Endodermal cell (in vitro differentiated cells): ENCODE measurements at regions not wholly inside any gene's neighbourhood (a gene's known extent, or its start where the extent isn't known, plus 50 kb on each side); places are given as distances from the start of the nearest gene placed in this dataset.

ENCODE experiments used
- DNase-seq: peaks from one replicate; pipeline ENCODE4 v3.0.0-alpha.2; 2017
- H3K27ac ChIP-seq: 2 replicates; pipeline ENCODE4 v1.5.1; 2013; ENCODE audit warnings: mild to moderate bottlenecking, low read depth, low read length, moderate library complexity
- H3K27me3 ChIP-seq: 2 replicates; pipeline ENCODE4 v1.6.1; 2013; ENCODE audit warnings: mild to moderate bottlenecking, low read length, moderate library complexity; ENCODE audit not compliant: insufficient read depth, control insufficient read depth, poor library complexity, severe bottlenecking
- H3K36me3 ChIP-seq: 2 replicates; pipeline ENCODE4 v1.7.0; 2013; ENCODE audit warnings: mild to moderate bottlenecking, low read length, moderate library complexity; ENCODE audit not compliant: control insufficient read depth, insufficient read depth
- H3K4me1 ChIP-seq: one replicate; pipeline ENCODE4 v1.7.0; 2013; ENCODE audit warnings: low read length; ENCODE audit not compliant: control insufficient read depth, insufficient read depth
- H3K4me3 ChIP-seq: 2 replicates; pipeline ENCODE4 v1.5.1; 2013; ENCODE audit warnings: mild to moderate bottlenecking, low read length, moderate library complexity
- H3K9ac ChIP-seq: 2 replicates; pipeline ENCODE4 v1.6.1; 2013; ENCODE audit warnings: mild to moderate bottlenecking, low read length, moderate library complexity; ENCODE audit not compliant: poor library complexity, severe bottlenecking; ENCODE audit errors: extremely low read depth
- H3K9me3 ChIP-seq: 2 replicates; pipeline ENCODE4 v1.6.1; 2013; ENCODE audit warnings: mild to moderate bottlenecking, low read length, moderate library complexity; ENCODE audit not compliant: control insufficient read depth
- H3K27ac Mint-ChIP-seq: 2 replicates; pipeline ENCODE4 v1.8.0; 2020; ENCODE audit warnings: mixed read lengths
- H3K27me3 Mint-ChIP-seq: 2 replicates; pipeline ENCODE4 v1.8.0; 2021; ENCODE audit warnings: mild to moderate bottlenecking, mixed read lengths; ENCODE audit not compliant: insufficient read depth
- H3K36me3 Mint-ChIP-seq: 2 replicates; pipeline ENCODE4 v1.8.0; 2020; ENCODE audit warnings: low read depth, mixed read lengths
- H3K4me1 Mint-ChIP-seq: 2 replicates; pipeline ENCODE4 v1.8.0; 2020; ENCODE audit warnings: mixed read lengths
- H3K4me3 Mint-ChIP-seq: 2 replicates; pipeline ENCODE4 v1.8.0; 2020; ENCODE audit warnings: mild to moderate bottlenecking, moderate library complexity, mixed read lengths
- H3K9me3 Mint-ChIP-seq: 2 replicates; pipeline ENCODE4 v1.8.0; 2020; ENCODE audit warnings: mild to moderate bottlenecking, mixed read lengths
- WGBS, 2 experiments: methylation state at CpG; one replicate each; pipeline versions ENCODE4 v1.1.5 to v1.1.7; 2013; ENCODE audit warnings: missing lambda C conversion rate in 2 of 2, mixed read lengths in 1 of 2; ENCODE audit not compliant: insufficient coverage in 1 of 2, insufficient read length in 1 of 2; 5-methylcytosine and 5-hydroxymethylcytosine counted together
- TF ChIP-seq, protein P1 (sequence below): fragments of 200-600 bp; sonication (generic); conservative IDR thresholded peaks from 2 replicates; pipeline ENCODE4 v1.5.0; 2021; ENCODE audit warnings: antibody characterized with exemption, mild to moderate bottlenecking

DNA sequence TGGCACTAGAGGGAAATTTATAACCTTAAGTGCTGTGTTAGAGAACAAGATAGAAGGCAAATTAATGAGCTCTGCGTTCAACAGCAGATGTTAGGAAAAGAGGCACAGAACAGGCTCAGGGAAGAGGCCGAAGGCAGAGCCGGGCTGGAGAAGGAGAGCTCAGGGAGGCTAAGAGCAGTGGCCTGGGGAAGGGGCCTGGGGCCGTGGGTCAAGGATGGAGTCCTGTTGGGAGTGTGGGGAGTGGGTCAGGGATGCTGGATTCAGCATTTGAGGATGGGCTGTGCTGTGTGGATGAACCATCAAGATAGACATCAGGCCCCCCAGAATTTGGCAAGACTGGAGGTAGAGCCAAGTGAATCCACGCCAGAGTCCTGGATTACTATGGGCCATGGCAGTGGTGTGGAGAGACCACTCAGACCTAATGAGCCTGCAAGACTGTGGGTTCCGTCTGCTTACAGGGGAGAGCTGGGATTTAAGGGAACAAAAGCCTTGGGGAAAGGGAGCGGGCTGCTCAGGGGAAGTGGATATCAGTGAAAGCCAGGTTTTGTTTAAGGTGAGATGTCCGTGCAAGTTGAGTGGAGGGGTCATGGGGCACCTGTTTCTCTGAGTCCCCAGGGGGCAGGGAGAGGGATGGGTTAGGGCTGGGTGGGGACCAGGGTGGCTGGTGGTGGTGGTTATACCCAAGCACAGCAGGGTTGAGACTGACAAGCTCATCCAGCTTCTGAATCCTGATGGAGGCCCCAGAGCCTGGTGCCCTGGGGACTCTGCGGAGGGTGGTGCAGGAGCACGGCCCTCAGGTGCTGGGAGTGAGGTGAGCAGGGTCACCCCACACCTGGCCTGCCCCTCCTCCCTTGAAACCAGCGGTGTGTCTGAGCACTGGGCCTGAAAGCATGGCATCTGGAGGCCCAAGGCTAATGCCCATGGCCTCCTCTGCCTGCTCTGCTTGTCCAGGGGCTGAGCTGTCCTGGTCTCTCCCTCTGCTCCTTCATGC, 101.7 kb downstream of the BMS1 start:
- Histone ChIP-seq H3K9ac (no peak overlapping the region), H3K36me3 (no peaks in the 10 kb centered on the region), H3K27me3 (no peaks in the 10 kb centered on the region), H3K4me1 (no peaks in the 10 kb centered on the region), H3K27ac (no peak overlapping the region), H3K9me3 (peaks cover 5% of the 10 kb centered on the region), H3K4me3 (no peak overlapping the region)
- Mint-ChIP-seq H3K27me3 (peaks cover 2% of the 10 kb centered on the region), H3K36me3 (peaks cover 4% of the 10 kb centered on the region), H3K27ac (no peak overlapping the region), H3K4me1 (no peaks in the 10 kb centered on the region), H3K4me3 (no peak overlapping the region), H3K9me3 (peaks cover 19% of the 10 kb centered on the region)
- TF ChIP-seq, protein P1, sequence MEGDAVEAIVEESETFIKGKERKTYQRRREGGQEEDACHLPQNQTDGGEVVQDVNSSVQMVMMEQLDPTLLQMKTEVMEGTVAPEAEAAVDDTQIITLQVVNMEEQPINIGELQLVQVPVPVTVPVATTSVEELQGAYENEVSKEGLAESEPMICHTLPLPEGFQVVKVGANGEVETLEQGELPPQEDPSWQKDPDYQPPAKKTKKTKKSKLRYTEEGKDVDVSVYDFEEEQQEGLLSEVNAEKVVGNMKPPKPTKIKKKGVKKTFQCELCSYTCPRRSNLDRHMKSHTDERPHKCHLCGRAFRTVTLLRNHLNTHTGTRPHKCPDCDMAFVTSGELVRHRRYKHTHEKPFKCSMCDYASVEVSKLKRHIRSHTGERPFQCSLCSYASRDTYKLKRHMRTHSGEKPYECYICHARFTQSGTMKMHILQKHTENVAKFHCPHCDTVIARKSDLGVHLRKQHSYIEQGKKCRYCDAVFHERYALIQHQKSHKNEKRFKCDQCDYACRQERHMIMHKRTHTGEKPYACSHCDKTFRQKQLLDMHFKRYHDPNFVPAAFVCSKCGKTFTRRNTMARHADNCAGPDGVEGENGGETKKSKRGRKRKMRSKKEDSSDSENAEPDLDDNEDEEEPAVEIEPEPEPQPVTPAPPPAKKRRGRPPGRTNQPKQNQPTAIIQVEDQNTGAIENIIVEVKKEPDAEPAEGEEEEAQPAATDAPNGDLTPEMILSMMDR, result no peak
- DNase-seq, result peak; percentile 14
- 86 to 94% methylated on average over 9 to 11 of the region's 11 CpGs for WGBS, 2 experiments

DNA sequence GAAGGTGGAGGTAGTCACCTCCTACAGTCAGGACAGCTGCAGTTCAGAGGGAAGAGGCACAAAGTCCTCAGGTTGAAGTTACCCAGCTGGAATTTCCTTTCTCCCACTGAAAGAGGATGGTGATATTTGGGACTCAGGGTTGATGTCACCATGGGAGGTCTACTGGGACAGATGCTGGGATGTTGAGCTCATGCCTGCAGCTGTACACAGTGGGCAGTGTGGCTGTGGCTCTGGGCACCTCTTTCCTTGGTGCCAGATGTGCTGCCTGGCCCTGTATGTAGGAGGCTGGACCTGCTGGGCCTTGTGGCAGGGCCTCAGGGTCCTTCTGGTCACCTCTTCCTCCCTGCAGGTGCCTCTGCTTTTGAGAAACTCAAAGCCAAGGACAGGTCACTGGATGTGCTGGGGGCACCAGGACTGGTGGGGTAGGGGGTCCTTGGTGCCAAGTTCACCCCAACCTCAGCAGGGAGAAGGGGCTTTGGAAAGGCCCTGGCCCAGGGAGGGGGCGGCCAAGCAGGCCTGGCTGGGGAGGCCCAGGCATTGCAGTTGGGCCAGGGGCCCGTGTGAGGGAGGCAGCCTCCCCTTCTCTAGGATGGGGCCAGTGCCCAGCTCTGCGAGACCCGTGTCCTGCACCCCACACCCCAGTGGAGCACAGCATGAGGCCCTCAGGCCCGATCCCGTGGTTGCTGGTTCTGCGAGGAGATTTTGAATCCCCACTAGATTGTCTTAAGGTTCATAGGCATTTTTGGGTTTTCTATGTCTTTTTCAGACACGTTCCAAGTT, 103.1 kb downstream of the BMS1 start:
- Mint-ChIP-seq H3K4me3 (no peak overlapping the region), H3K27me3 (no peaks in the 10 kb centered on the region), H3K27ac (no peak overlapping the region), H3K4me1 (no peaks in the 10 kb centered on the region), H3K36me3 (peaks cover 4% of the 10 kb centered on the region), H3K9me3 (peaks cover 19% of the 10 kb centered on the region)
- H3K27ac ChIP-seq, result no peak overlapping the region
- no peaks in the 10 kb centered on the region for H3K4me1 ChIP-seq
- H3K36me3 ChIP-seq, result no peaks in the 10 kb centered on the region
- 90% methylated on average over 6 to 8 of the region's 8 CpGs for WGBS, 2 experiments
- no peak overlapping the region for H3K9ac ChIP-seq
- no peak overlapping the region for H3K4me3 ChIP-seq
- DNase-seq, result peak; percentile 19
- peaks cover 5% of the 10 kb centered on the region for H3K9me3 ChIP-seq
- TF ChIP-seq, protein P1, result no peak
- no peaks in the 10 kb centered on the region for H3K27me3 ChIP-seq

DNA sequence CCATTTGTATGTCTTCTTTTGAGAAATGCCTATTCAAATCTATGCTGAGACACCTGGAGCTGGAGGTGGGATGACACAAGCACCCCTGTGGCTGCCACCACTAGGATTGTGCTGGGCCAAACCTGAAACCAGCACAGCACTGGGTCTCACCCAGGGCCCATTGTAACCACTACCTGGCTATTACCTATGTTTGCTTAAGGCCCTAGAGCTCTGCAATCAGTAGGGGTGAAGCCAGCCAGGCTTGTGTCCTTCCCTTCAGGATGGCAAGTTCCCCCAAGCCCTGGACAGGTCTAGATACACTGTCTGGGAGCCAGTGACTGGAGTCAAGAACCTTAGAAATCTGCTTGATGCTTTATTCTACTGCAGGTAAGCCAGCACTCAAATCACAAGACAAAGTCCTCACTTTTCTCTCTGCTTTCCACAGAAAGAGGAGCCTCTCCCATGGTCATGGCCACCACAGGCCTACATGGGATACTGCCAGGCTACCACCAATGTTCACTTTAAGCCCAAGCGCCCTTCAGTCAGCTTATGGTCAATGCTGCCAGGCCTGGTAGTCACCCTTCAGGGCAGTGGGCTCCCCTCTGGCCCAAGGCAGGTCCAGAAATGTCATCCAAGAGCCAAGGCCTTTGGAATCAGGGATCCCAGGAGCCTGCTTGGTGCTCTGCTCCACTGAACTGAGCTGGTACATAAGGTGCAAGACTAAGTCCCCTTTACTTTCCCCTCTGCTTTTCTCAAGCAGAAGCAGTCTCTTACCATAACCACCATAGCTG, 105.3 kb downstream of the BMS1 start:
- H3K36me3 Mint-ChIP-seq, result peaks cover under 1% of the 10 kb centered on the region
- Histone ChIP-seq H3K36me3 (no peaks in the 10 kb centered on the region), H3K4me1 (no peaks in the 10 kb centered on the region), H3K9me3 (peaks cover 2% of the 10 kb centered on the region), H3K9ac (no peak overlapping the region), H3K27ac (no peak overlapping the region), H3K4me3 (no peak overlapping the region), H3K27me3 (no peaks in the 10 kb centered on the region)
- no peak overlapping the region for H3K27ac Mint-ChIP-seq
- no peak overlapping the region for H3K4me3 Mint-ChIP-seq
- peaks cover 4% of the 10 kb centered on the region for H3K9me3 Mint-ChIP-seq
- no peaks in the 10 kb centered on the region for H3K4me1 Mint-ChIP-seq
- TF ChIP-seq, protein P1, result no peak
- peak; percentile 21 for DNase-seq
- no peaks in the 10 kb centered on the region for H3K27me3 Mint-ChIP-seq
- 73 to 89% methylated on average over 1 of the region's 1 CpG for WGBS, 2 experiments
